RWPE2 (cell line): ENCODE measurements at regions not wholly inside any gene's neighbourhood (a gene's known extent, or its start where the extent isn't known, plus 50 kb on each side); places are given as distances from the start of the nearest gene placed in this dataset.
"Not testable (repeated sequence)": the region's sequence is repeated elsewhere in the genome, so short reads cannot be mapped to it uniquely, and the experiment has no call there.

Experiments
- ATAC-seq: fragments of 200-7000 bp; cut with Tn5 transposase; 3 replicates; pipeline ENCODE4 v1.9.1; 2021; ENCODE audit warnings: low read depth
- DNase-seq: peaks from one replicate; pipeline ENCODE4 v3.0.0-alpha.2; 2020; ENCODE audit warnings: low spot score
- H3K27ac ChIP-seq: fragments of 450-650 bp; 2 replicates; pipeline ENCODE4 v1.5.1; 2017; ENCODE audit warnings: mild to moderate bottlenecking; ENCODE audit not compliant: poor library complexity, severe bottlenecking
- H3K27me3 ChIP-seq: fragments of 250-450 bp; sonication (Bioruptor Pico); 2 replicates; pipeline ENCODE4 v1.5.1; 2021; ENCODE audit warnings: mild to moderate bottlenecking, moderate library complexity; ENCODE audit not compliant: insufficient read depth, poor library complexity, severe bottlenecking
- H3K36me3 ChIP-seq: fragments of 250-450 bp; sonication (Bioruptor Pico); 2 replicates; pipeline ENCODE4 v1.5.1; 2020; ENCODE audit warnings: low read depth, mild to moderate bottlenecking, moderate library complexity
- H3K4me1 ChIP-seq: fragments of 250-450 bp; sonication (Bioruptor Pico); 2 replicates; pipeline ENCODE4 v1.5.1; 2021; ENCODE audit warnings: mild to moderate bottlenecking, moderate library complexity; ENCODE audit not compliant: insufficient read depth, poor library complexity, severe bottlenecking
- H3K4me3 ChIP-seq: fragments of 250-450 bp; sonication (Bioruptor Pico); 2 replicates; pipeline ENCODE4 v1.5.1; 2021; ENCODE audit warnings: mild to moderate bottlenecking, moderate library complexity; ENCODE audit not compliant: severe bottlenecking
- H3K9me3 ChIP-seq: fragments of 250-450 bp; sonication (Bioruptor Pico); 2 replicates; pipeline ENCODE4 v1.5.1; 2021; ENCODE audit warnings: mild to moderate bottlenecking, moderate library complexity; ENCODE audit not compliant: severe bottlenecking
- CTCF ChIP-seq: fragments of 450-650 bp; IDR thresholded peaks from one replicate; pipeline ENCODE4 v1.5.1; 2017; ENCODE audit warnings: mild to moderate bottlenecking, moderate library complexity; ENCODE audit not compliant: poor library complexity, severe bottlenecking

GRCh38 chr3:17820275-17820674, 77.8 kb upstream of the TBC1D5 start:
- Histone ChIP-seq H3K4me1 (no peaks in the 10 kb centered on the region), H3K27me3 (no peaks in the 10 kb centered on the region), H3K27ac (no peak overlapping the region), H3K36me3 (no peaks in the 10 kb centered on the region), H3K4me3 (no peak overlapping the region), H3K9me3 (no peaks in the 10 kb centered on the region)
- TF ChIP-seq CTCF, result no peak
- DNase-seq (no peak), ATAC-seq (no peak)

GRCh38 chr3:17817973-17818372, 75.5 kb upstream of the TBC1D5 start:
- not testable (repeated sequence) for H3K9me3 ChIP-seq, DNase-seq, ATAC-seq, H3K4me3 ChIP-seq, H3K27ac ChIP-seq, H3K27me3 ChIP-seq, H3K36me3 ChIP-seq, H3K4me1 ChIP-seq

- no peaks in the 10 kb centered on the region for H3K36me3 ChIP-seq
- DNase-seq, result no peak
- no peaks in the 10 kb centered on the region for H3K4me1 ChIP-seq
- no peak overlapping the region for H3K4me3 ChIP-seq
- no peak for ATAC-seq
- TF ChIP-seq CTCF, result no peak
- H3K9me3 ChIP-seq, result no peaks in the 10 kb centered on the region
- H3K27me3 ChIP-seq, result no peaks in the 10 kb centered on the region
- no peak overlapping the region for H3K27ac ChIP-seq
These were observed 75.1 kb upstream of the TBC1D5 start for GRCh38 chr3:17817545-17817944.

GRCh38 chr3:17816839-17817238, 74.4 kb upstream of the TBC1D5 start:
- not testable (repeated sequence) for DNase-seq, H3K4me1 ChIP-seq, H3K36me3 ChIP-seq, H3K27ac ChIP-seq, ATAC-seq, H3K9me3 ChIP-seq, H3K27me3 ChIP-seq, H3K4me3 ChIP-seq

- not testable (repeated sequence) for H3K27ac ChIP-seq, H3K4me1 ChIP-seq, H3K9me3 ChIP-seq, ATAC-seq, H3K4me3 ChIP-seq, DNase-seq, H3K36me3 ChIP-seq, H3K27me3 ChIP-seq
These were observed 69.9 kb upstream of the TBC1D5 start for GRCh38 chr3:17812328-17812727.

GRCh38 chr3:17811646-17812045, 69.2 kb upstream of the TBC1D5 start:
- Histone ChIP-seq H3K36me3 (no peaks in the 10 kb centered on the region), H3K4me1 (no peaks in the 10 kb centered on the region), H3K4me3 (no peak overlapping the region), H3K9me3 (no peaks in the 10 kb centered on the region), H3K27ac (no peak overlapping the region), H3K27me3 (no peaks in the 10 kb centered on the region)
- no peak for TF ChIP-seq CTCF
- DNase-seq (no peak), ATAC-seq (no peak)
